NCI-H524 treated with DMSO at 0.1 percent for 48 hours (cell line): ENCODE measurements at regions not wholly inside any gene's neighbourhood (a gene's known extent, or its start where the extent isn't known, plus 50 kb on each side); places are given as distances from the start of the nearest gene placed in this dataset.
"Not testable (repeated sequence)": the region's sequence is repeated elsewhere in the genome, so short reads cannot be mapped to it uniquely, and the experiment has no call there.

Experiments
- DNase-seq: peaks from one replicate; lab custom pipeline; 2025; lab: John Stamatoyannopoulos, UW

- no peak for DNase-seq
Observed at GRCh38 chr10:25867321-25867720, 66.7 kb upstream of the MYO3A start.

GRCh38 chr10:25869067-25869591 is 64.9 kb upstream of the MYO3A start:
- DNase-seq, result no peak

- no peak for DNase-seq
Observed at GRCh38 chr10:25869609-25870008, 64.4 kb upstream of the MYO3A start.

GRCh38 chr10:25874402-25874801 is 59.6 kb upstream of the MYO3A start:
- DNase-seq, result not testable (repeated sequence)

GRCh38 chr10:25875556-25876165 is 58.4 kb upstream of the MYO3A start:
- peak; percentile 1 for DNase-seq

- DNase-seq, result no peak
Observed at GRCh38 chr10:25877296-25877695, 56.7 kb upstream of the MYO3A start.
